Caco-2 (cell line): ENCODE measurements at regions not wholly inside any gene's neighbourhood (a gene's known extent, or its start where the extent isn't known, plus 50 kb on each side); places are given as distances from the start of the nearest gene placed in this dataset.
"Not testable (repeated sequence)": the region's sequence is repeated elsewhere in the genome, so short reads cannot be mapped to it uniquely, and the experiment has no call there.

Source experiments
- BruUV-seq: library from RNA; stranded (reverse); fragments of 400-500 nt; replicated peaks from 2 replicates; lab custom pipeline; 2021; lab: Mats Ljungman, UMichigan
- CTCF ChIA-PET: fragments of 300-600 bp; sonication (Branson Sonifier 250); formaldehyde crosslinking; loops from one replicate; lab custom pipeline; 2022; ENCODE audit warnings: antibody characterized with exemption; lab: Charles Lee
- POLR2A ChIA-PET: fragments of 300-600 bp; sonication (Branson Sonifier 250); formaldehyde crosslinking; loops from one replicate; lab custom pipeline; 2022; ENCODE audit warnings: antibody characterized with exemption; lab: Charles Lee
- DNase-seq, 2 experiments: peaks; one replicate each; pipeline versions ENCODE4 v3.0.0 to v3.0.0-alpha.2; 2020 to 2022
- H3K27me3 ChIP-seq: replicated peaks from 2 replicates; pipeline ENCODE4 v1.6.0; 2011; ENCODE audit warnings: low read length; ENCODE audit not compliant: control insufficient read depth, insufficient read depth
- H3K36me3 ChIP-seq: 2 replicates; pipeline ENCODE4 v1.5.1; 2011; ENCODE audit warnings: low read length; ENCODE audit not compliant: control insufficient read depth, insufficient read depth
- H3K4me1 ChIP-seq: fragments of 250-450 bp; sonication (Bioruptor Pico); 2 replicates; pipeline ENCODE4 v1.5.1; 2020; ENCODE audit warnings: mild to moderate bottlenecking
- H3K4me3 ChIP-seq: 2 replicates; pipeline ENCODE4 v1.5.1; 2011; ENCODE audit warnings: low read depth, mild to moderate bottlenecking, control low read depth, low read length
- H3K9me3 ChIP-seq: fragments of 250-450 bp; sonication (Bioruptor Pico); 2 replicates; pipeline ENCODE4 v1.5.1; 2020; ENCODE audit warnings: mild to moderate bottlenecking, moderate library complexity
- H3K27ac Mint-ChIP-seq: one replicate; pipeline ENCODE4 v1.8.0; 2022; ENCODE audit warnings: mixed read lengths; ENCODE audit not compliant: unreplicated experiment
- H3K27me3 Mint-ChIP-seq: one replicate; pipeline ENCODE4 v1.8.0; 2022; ENCODE audit warnings: mixed read lengths; ENCODE audit not compliant: insufficient read depth, unreplicated experiment
- H3K36me3 Mint-ChIP-seq: one replicate; pipeline ENCODE4 v1.8.0; 2022; ENCODE audit warnings: mild to moderate bottlenecking, mixed read lengths; ENCODE audit not compliant: insufficient read depth, unreplicated experiment
- H3K4me1 Mint-ChIP-seq: one replicate; pipeline ENCODE4 v1.8.0; 2022; ENCODE audit warnings: low read depth, mixed read lengths; ENCODE audit not compliant: unreplicated experiment
- H3K4me3 Mint-ChIP-seq: one replicate; pipeline ENCODE4 v1.8.0; 2022; ENCODE audit warnings: mild to moderate bottlenecking, moderate library complexity, mixed read lengths; ENCODE audit not compliant: unreplicated experiment
- H3K9me3 Mint-ChIP-seq: one replicate; pipeline ENCODE4 v1.8.0; 2022; ENCODE audit warnings: mixed read lengths; ENCODE audit not compliant: unreplicated experiment
- intact Hi-C: fragments of 100-400 bp; cut with micrococcal nuclease; formaldehyde crosslinking; loops from one replicate; pipeline ENCODE4 v1.10.0; 2022; ENCODE audit not compliant: unreplicated experiment
- TF ChIP-seq, protein P1 (sequence below), 2 experiments: fragments of 200-600 bp in 1 of 2; IDR thresholded peaks; 1 replicate in 1 of 2; 2 replicates in 1 of 2; pipeline versions ENCODE4 v1.5.1 to v1.8.0; 2011 to 2022; ENCODE audit warnings: antibody characterized with exemption in 1 of 2, control low read depth in 1 of 2, inconsistent platforms in 1 of 2, low read depth in 1 of 2, low read length in 1 of 2, mild to moderate bottlenecking in 1 of 2, moderate library complexity in 1 of 2; ENCODE audit not compliant: insufficient read depth in 1 of 2, severe bottlenecking in 1 of 2, unreplicated experiment in 1 of 2

DNA sequence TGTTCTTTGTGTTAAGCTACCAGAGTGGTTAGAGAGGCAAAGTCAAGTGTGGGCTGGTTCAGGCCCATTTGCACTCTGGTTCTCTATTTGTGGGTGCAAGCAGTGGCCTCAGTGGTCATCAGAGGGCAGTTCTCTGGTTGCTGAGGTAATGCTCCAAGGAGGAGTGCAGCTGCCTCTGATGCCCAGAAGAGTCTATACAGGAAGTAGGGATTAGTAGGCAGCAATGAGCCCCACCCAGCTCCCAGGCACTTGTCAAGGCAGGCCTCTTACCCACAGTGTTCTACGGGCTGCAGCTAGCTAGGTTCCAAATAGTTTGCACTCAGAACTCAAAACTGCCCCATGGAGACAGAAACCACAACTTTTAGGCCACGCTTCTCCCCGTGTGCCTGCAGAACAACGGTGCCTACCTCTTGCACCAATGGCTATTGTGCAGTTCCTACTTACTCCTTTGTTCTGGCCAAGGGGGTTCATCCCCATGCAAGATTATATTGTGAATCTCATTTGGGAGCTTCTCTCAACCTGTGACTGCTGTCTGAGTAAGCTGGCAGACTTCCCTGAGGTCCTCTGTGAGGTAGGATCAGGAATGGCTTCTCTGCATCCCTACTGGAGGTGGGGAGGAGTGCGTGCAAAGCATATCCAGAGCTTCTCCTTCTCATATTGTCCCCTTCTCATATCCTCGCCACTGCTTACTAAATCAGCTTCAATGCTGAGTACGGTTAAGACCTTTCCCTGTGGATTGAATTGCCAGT, 410.3 kb upstream of the LMO3 start:
- Histone ChIP-seq H3K9me3 (no peaks in the 10 kb centered on the region), H3K36me3 (no peaks in the 10 kb centered on the region), H3K27me3 (no peaks in the 10 kb centered on the region), H3K4me1 (no peaks in the 10 kb centered on the region), H3K4me3 (no peak overlapping the region)
- DNase-seq: no peak
- Mint-ChIP-seq H3K27me3 (peaks cover 7% of the 10 kb centered on the region), H3K27ac (no peak overlapping the region), H3K4me1 (no peaks in the 10 kb centered on the region), H3K9me3 (no peaks in the 10 kb centered on the region), H3K4me3 (no peak overlapping the region), H3K36me3 (no peaks in the 10 kb centered on the region)
- TF ChIP-seq, protein P1, sequence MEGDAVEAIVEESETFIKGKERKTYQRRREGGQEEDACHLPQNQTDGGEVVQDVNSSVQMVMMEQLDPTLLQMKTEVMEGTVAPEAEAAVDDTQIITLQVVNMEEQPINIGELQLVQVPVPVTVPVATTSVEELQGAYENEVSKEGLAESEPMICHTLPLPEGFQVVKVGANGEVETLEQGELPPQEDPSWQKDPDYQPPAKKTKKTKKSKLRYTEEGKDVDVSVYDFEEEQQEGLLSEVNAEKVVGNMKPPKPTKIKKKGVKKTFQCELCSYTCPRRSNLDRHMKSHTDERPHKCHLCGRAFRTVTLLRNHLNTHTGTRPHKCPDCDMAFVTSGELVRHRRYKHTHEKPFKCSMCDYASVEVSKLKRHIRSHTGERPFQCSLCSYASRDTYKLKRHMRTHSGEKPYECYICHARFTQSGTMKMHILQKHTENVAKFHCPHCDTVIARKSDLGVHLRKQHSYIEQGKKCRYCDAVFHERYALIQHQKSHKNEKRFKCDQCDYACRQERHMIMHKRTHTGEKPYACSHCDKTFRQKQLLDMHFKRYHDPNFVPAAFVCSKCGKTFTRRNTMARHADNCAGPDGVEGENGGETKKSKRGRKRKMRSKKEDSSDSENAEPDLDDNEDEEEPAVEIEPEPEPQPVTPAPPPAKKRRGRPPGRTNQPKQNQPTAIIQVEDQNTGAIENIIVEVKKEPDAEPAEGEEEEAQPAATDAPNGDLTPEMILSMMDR (IDR thresholded peaks at IDR 0.05; ENCODE audit: insufficient read depth in 1 of 2, low read depth in 1 of 2, low read length in 1 of 2, severe bottlenecking in 1 of 2, unreplicated experiment in 1 of 2): no peak
- ChIA-PET CTCF (no interaction called here), POLR2A (no interaction called here)
- intact Hi-C loops: no loop called here
- no TSS peak for BruUV-seq

DNA sequence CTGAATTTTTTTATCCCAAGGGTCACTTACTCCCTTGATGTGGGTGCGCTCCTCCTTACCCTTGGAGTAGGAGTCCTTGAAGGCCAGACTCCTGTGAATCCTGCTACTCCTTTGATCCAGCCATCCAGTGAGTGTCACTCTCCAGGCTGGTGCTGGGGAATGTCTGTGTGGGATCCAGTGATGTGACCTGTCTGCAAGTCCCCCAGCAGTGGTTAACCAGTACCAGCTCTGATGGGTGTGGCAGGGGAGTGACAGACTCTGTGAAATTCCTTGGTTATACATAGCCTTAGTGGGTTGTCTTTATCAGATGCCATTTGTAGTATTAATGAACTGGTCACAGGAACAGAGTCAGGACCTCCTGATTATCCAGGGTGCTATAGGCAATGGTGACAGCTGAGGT, 409.5 kb upstream of the LMO3 start:
- CTCF ChIA-PET: no interaction called here
- intact Hi-C loops: no loop called here

DNA sequence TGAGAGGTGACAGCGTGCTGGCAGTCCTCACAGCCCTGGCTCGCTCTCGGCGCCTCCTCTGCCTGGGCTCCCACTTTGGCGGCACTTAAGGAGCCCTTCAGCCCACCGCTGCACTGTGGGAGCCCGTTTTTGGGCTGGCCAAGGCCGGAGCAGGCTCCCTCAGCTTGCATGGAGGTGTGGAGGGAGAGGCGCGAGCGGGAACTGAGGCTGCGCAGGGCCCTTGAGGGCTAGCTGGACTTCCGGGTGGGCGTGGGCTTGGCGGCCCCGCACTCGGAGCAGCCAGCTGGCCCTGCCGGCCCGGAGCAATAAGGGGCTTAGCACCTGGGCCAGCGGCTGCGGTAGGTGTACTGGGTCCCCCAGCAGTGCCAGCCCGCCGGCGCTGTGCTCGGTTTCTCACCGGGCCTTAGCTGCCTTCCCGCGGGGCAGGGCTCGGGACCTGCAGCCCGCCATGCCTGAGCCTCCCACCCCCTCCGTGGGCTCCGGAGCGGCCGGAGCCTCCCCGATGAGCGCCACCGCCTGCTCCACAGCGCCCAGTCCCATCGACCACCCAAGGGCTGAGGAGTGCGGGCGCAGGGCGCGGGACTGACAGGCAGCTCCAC, 401.6 kb upstream of the LMO3 start:
- H3K36me3 ChIP-seq, H3K4me3 Mint-ChIP-seq, BruUV-seq, H3K27me3 ChIP-seq, H3K9me3 Mint-ChIP-seq, H3K27ac Mint-ChIP-seq, intact Hi-C loops, H3K4me1 ChIP-seq, H3K4me1 Mint-ChIP-seq, H3K27me3 Mint-ChIP-seq, CTCF ChIA-PET, H3K9me3 ChIP-seq, DNase-seq, H3K4me3 ChIP-seq, H3K36me3 Mint-ChIP-seq, POLR2A ChIA-PET: not testable (repeated sequence)

More for the DNA sequence above, 409.5 kb upstream of the LMO3 start:
- POLR2A ChIA-PET: no interaction called here
- Mint-ChIP-seq H3K4me1 (no peaks in the 10 kb centered on the region), H3K9me3 (no peaks in the 10 kb centered on the region), H3K36me3 (no peaks in the 10 kb centered on the region), H3K4me3 (no peak overlapping the region), H3K27ac (no peak overlapping the region), H3K27me3 (peaks cover 7% of the 10 kb centered on the region)
- H3K27me3 ChIP-seq: no peaks in the 10 kb centered on the region
- DNase-seq: no peak
- H3K9me3 ChIP-seq: no peaks in the 10 kb centered on the region
- no peaks in the 10 kb centered on the region for H3K36me3 ChIP-seq
- H3K4me3 ChIP-seq: no peak overlapping the region
- no peaks in the 10 kb centered on the region for H3K4me1 ChIP-seq
- BruUV-seq: no TSS peak
- TF ChIP-seq, protein P1 (IDR thresholded peaks at IDR 0.05; ENCODE audit: insufficient read depth in 1 of 2, low read depth in 1 of 2, low read length in 1 of 2, severe bottlenecking in 1 of 2, unreplicated experiment in 1 of 2): no peak

DNA sequence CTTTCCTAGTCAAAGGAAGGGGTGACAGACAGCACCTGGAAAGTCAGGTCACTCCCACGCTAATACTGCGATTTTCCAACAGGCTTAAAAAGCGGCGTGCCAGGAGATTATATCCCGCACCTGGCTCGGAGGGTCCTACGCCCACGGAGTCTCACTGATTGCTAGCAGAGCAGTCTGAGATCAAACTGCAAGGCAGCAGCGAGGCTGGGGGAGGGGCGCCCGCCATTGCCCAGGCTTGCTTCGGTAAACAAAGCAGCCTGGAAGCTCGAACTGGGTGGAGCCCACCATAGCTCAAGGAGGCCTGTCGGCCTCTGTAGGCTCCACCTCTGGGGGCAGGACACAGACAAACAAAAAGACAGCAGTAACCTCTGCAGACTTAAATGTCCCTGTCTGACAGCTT, 392.6 kb upstream of the LMO3 start:
- intact Hi-C loops, H3K9me3 ChIP-seq, H3K27me3 Mint-ChIP-seq, H3K27ac Mint-ChIP-seq, H3K36me3 ChIP-seq, H3K4me1 ChIP-seq, POLR2A ChIA-PET, H3K4me1 Mint-ChIP-seq, CTCF ChIA-PET, H3K36me3 Mint-ChIP-seq, H3K27me3 ChIP-seq, BruUV-seq: not testable (repeated sequence)
- Mint-ChIP-seq H3K4me3 (peak overlapping the region; percentile 28), H3K9me3 (peaks cover 26% of the 10 kb centered on the region)
- peak overlapping the region; percentile 14 for H3K4me3 ChIP-seq
- DNase-seq: peak in 1 of 2 experiments; percentile 15
